Osteocyte (in vitro differentiated cells): ENCODE measurements at regions not wholly inside any gene's neighbourhood (a gene's known extent, or its start where the extent isn't known, plus 50 kb on each side); places are given as distances from the start of the nearest gene placed in this dataset.
"Not testable (repeated sequence)": the region's sequence is repeated elsewhere in the genome, so short reads cannot be mapped to it uniquely, and the experiment has no call there.

Source experiments
- DNase-seq: peaks from one replicate; pipeline ENCODE4 v3.0.0; 2021; ENCODE audit warnings: mixed read lengths; ENCODE audit not compliant: unreplicated experiment; ENCODE audit errors: extremely low spot score
- H3K27ac Mint-ChIP-seq: one replicate; pipeline ENCODE4 v1.8.0; 2021; ENCODE audit warnings: mild to moderate bottlenecking, mixed read lengths; ENCODE audit not compliant: unreplicated experiment
- H3K27me3 Mint-ChIP-seq: one replicate; pipeline ENCODE4 v1.8.0; 2021; ENCODE audit warnings: mixed read lengths; ENCODE audit not compliant: unreplicated experiment
- H3K36me3 Mint-ChIP-seq: one replicate; pipeline ENCODE4 v1.8.0; 2021; ENCODE audit warnings: mixed read lengths; ENCODE audit not compliant: unreplicated experiment
- H3K4me1 Mint-ChIP-seq: one replicate; pipeline ENCODE4 v1.8.0; 2021; ENCODE audit warnings: mixed read lengths; ENCODE audit not compliant: unreplicated experiment
- H3K4me3 Mint-ChIP-seq: one replicate; pipeline ENCODE4 v1.8.0; 2021; ENCODE audit warnings: mild to moderate bottlenecking, moderate library complexity, mixed read lengths; ENCODE audit not compliant: unreplicated experiment
- H3K9me3 Mint-ChIP-seq: one replicate; pipeline ENCODE4 v1.8.0; 2021; ENCODE audit warnings: mixed read lengths; ENCODE audit not compliant: unreplicated experiment
- CTCF ChIP-seq: fragments of 200-600 bp; sonication (generic); IDR thresholded peaks from 2 replicates; pipeline ENCODE4 v1.5.0; 2021; ENCODE audit warnings: antibody characterized with exemption, mild to moderate bottlenecking, moderate library complexity

DNA sequence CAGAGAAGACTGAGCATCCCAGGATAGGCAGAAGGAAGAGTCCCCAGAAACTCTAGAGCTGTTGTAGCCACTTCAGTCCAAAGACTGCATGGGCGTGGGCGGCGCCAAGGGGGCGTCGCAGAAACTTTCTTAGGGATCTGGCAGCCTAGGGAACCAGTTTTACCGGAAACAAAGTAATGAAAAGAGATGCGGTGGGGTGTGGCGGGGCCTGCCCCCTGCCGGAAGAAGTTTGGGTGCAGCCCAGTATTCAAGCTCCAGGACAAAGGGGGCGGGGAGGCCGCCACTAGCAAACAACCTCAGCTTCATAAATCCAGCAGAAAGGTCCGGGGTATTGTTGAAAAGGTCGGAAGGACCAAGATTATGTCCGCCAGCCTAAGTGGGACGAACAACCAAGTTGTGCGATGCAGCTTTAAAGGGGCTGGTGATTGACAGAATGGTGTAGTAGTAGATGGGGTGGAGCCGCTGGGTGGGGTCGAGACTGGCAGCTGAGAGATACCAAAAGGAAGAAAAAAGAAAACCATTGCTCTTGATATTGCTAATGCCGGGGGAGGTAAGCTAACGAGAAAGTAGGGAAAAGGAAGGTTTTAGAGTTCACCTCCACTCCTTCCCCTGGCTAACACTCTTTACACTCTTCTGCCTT lies 190.5 kb downstream of the RRAGB start:
- H3K27me3 Mint-ChIP-seq: no peaks in the 10 kb centered on the region
- DNase-seq: peak; percentile 83
- no peaks in the 10 kb centered on the region for H3K36me3 Mint-ChIP-seq
- H3K9me3 Mint-ChIP-seq: peaks cover 6% of the 10 kb centered on the region
- peak overlapping the region; percentile 61 for H3K27ac Mint-ChIP-seq
- peak overlapping the region; percentile 75 for H3K4me3 Mint-ChIP-seq
- peak; percentile 54 for TF ChIP-seq CTCF
- no peaks in the 10 kb centered on the region for H3K4me1 Mint-ChIP-seq

- no peak for DNase-seq
- H3K4me3 Mint-ChIP-seq: peak overlapping the region; percentile 75
- H3K4me1 Mint-ChIP-seq: no peaks in the 10 kb centered on the region
- no peaks in the 10 kb centered on the region for H3K36me3 Mint-ChIP-seq
- H3K9me3 Mint-ChIP-seq: peaks cover 5% of the 10 kb centered on the region
- no peak for TF ChIP-seq CTCF
- H3K27ac Mint-ChIP-seq: peak overlapping the region; percentile 61
- no peaks in the 10 kb centered on the region for H3K27me3 Mint-ChIP-seq
Measured at GRCh38 chrX:55908661-55909212, 191.2 kb downstream of the RRAGB start.

DNA sequence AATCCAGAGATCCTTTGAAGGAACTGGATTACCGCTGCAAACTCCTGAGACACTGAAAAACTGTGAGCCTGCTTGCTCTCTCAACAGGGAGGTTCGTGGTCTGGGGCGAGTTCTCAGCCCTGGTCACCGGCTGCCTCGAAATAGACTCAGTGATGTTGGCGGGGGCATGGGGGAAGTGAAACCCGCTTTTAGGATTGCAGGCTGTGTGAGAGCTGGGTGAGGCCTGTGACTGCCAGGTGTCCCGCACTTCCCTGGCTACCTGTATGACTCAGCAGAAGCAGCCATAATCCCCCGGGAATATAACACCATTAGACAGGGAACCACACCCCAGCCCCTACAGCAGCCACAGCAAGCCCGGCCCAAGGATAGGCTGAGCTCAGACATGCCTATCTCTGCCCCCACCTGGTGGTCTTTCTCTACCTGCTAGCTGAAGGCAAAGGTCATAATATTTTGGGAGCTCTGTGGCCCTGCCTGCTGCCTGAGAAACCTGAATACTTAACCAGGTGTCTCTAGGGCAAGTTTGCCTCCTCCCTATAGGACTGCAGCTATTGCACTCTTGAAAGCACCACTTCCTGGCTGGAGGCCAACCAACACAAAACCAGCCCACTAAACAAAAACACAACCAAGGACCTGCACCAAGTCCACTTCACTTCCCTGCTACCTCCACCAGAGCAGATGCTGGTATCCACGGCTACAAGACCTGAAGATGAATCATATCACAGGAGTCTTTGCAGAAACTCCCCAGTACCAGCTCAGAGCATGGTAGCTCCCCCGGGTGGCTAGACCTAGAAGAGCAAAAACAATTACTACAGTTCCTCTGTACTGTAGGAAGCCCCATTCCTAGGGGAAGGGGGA lies 202.0 kb downstream of the RRAGB start:
- no peak for TF ChIP-seq CTCF
- no peak for DNase-seq
- Mint-ChIP-seq H3K4me3 (no peak overlapping the region), H3K36me3 (peaks cover 2% of the 10 kb centered on the region), H3K27me3 (no peaks in the 10 kb centered on the region), H3K27ac (no peak overlapping the region), H3K4me1 (no peaks in the 10 kb centered on the region), H3K9me3 (peaks cover 52% of the 10 kb centered on the region)

DNA sequence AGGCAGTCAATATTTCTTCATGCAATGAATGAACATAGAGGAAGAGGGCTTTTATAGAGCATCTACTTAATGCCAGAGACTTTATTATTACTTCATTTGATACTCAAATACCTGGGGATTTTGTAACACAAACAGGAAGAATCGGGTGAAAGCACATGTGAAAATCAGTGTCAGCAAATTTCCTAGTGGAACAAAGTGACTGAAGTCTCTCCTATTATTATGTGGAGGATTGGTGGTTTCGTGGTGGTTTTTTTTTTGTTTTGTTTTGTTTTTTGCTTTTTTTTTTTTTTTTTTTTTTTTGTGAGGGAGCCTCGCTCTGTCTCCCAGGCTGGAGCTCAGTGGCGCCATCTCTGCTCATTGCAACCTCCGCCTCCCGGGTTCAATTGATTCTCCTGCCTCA lies 207.0 kb downstream of the RRAGB start:
- peaks cover 2% of the 10 kb centered on the region for H3K36me3 Mint-ChIP-seq

GRCh38 chrX:55928529-55928928 lies 211.0 kb downstream of the RRAGB start:
- not testable (repeated sequence) for DNase-seq, H3K4me3 Mint-ChIP-seq, H3K36me3 Mint-ChIP-seq, H3K27ac Mint-ChIP-seq, H3K27me3 Mint-ChIP-seq, H3K4me1 Mint-ChIP-seq
- H3K9me3 Mint-ChIP-seq: peaks cover 57% of the 10 kb centered on the region

More for the DNA sequence above, 207.0 kb downstream of the RRAGB start:
- H3K27ac Mint-ChIP-seq: no peak overlapping the region
- no peak for TF ChIP-seq CTCF
- H3K4me1 Mint-ChIP-seq: no peaks in the 10 kb centered on the region
- no peak overlapping the region for H3K4me3 Mint-ChIP-seq
- no peak for DNase-seq
- no peaks in the 10 kb centered on the region for H3K27me3 Mint-ChIP-seq
- peaks cover 51% of the 10 kb centered on the region for H3K9me3 Mint-ChIP-seq
